ENCODE measurements at regions not wholly inside any gene's neighbourhood (a gene's known extent, or its start where the extent isn't known, plus 50 kb on each side); places are given as distances from the start of the nearest gene placed in this dataset.

DNA sequence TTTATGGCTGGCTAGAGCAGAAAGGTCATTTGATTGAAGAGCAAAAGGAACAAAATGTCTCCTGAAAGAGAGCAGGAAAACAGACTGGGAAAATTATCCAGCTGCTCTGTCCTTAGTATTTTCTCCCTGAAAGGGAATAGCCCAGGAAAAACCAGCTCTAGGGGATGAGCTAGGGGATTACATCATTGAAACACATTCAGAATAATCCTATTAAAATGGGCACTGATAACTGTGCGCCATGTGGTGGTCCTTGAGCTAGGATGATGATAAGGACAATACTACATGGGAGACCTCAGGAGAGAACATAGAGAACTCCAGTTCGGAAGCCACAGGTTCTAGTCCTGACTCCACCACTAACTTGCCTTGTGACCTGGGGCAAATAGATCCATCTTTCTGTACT lies 873.8 kb downstream of the TYW1 start:
- no peak overlapping the region for H3K4me3 ChIP-seq (ENCODE audit: low read depth, low read length)
- TF ChIP-seq, protein P1, sequence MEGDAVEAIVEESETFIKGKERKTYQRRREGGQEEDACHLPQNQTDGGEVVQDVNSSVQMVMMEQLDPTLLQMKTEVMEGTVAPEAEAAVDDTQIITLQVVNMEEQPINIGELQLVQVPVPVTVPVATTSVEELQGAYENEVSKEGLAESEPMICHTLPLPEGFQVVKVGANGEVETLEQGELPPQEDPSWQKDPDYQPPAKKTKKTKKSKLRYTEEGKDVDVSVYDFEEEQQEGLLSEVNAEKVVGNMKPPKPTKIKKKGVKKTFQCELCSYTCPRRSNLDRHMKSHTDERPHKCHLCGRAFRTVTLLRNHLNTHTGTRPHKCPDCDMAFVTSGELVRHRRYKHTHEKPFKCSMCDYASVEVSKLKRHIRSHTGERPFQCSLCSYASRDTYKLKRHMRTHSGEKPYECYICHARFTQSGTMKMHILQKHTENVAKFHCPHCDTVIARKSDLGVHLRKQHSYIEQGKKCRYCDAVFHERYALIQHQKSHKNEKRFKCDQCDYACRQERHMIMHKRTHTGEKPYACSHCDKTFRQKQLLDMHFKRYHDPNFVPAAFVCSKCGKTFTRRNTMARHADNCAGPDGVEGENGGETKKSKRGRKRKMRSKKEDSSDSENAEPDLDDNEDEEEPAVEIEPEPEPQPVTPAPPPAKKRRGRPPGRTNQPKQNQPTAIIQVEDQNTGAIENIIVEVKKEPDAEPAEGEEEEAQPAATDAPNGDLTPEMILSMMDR (IDR thresholded peaks at IDR 0.05; ENCODE audit: control insufficient read depth, extremely low read depth, insufficient read depth) = no peak
- DNase-seq (ENCODE audit: low read depth) = no peak

DNA sequence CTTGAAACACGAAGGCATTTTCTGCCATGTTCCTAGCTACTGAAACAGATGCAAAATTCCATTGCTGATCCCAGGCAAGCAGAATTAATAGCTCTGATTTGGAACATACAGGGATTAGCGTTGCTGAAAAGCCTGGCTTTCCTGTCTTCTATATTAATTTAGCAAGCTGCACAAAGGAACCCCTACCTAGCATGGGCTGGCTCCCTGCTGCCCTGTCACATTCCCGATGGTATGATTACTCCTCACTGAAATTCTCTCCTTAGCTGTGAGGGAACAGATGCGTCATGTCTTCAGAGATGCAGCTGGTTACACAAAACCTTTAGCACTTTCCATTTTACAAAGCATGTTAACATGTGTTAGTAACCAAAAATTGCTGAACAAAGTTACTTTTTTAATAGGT lies 878.9 kb downstream of the TYW1 start:
- TF ChIP-seq, protein P1 (IDR thresholded peaks at IDR 0.05; ENCODE audit: control insufficient read depth, extremely low read depth, insufficient read depth) = no peak
- no peak overlapping the region for H3K4me3 ChIP-seq (ENCODE audit: low read depth, low read length)
- no peak for DNase-seq (ENCODE audit: low read depth)

GRCh38 chr7:67878808-67879207 lies 882.2 kb downstream of the TYW1 start:
- TF ChIP-seq, protein P1 (IDR thresholded peaks at IDR 0.05; ENCODE audit: control insufficient read depth, extremely low read depth, insufficient read depth) = no peak
- H3K4me3 ChIP-seq (ENCODE audit: low read depth, low read length) = no peak overlapping the region
- no peak for DNase-seq (ENCODE audit: low read depth)

DNA sequence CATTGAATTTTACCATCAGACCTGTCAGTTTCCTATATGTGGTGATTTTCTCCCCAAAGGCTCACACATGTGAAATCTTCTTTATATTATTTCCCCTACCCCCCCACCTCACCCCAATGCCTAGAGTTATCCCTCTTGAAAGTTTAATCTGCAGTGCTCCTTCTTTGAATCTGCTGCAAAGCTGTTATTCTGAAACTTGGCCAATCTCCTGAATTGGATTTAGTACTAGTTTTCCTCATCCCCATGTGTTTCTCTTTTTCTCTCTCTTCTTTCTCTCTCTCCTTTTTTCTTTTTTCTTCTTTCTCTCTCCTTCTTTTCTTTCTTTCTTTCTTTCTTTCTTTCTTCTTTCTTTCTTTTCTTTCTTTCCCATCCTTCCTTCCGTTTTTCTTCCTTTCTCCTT lies 886.2 kb downstream of the TYW1 start:
- H3K4me3 ChIP-seq (ENCODE audit: low read depth, low read length) = no peak overlapping the region
- TF ChIP-seq, protein P1 (IDR thresholded peaks at IDR 0.05; ENCODE audit: control insufficient read depth, extremely low read depth, insufficient read depth) = no peak
- DNase-seq (ENCODE audit: low read depth) = no peak

DNA sequence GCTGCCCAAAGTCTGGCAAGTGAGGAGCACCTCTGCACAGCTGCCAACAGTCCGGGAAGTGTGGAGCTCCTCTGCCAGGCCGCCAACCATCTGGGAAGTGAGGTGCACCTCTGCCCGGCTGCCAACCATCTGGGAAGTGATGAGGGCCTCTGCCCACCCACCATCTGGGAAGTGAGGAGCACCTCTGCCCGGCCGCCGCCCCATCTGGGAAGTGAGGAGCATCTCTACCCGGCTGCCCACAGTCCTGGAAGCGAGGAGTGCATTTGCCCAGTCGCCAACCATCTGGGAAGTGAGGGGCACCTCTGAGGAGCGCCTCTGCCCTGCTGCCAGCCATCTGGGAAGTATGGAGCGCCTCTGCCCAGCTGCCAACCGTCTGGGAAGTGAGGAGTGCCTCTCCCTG lies 893.7 kb downstream of the TYW1 start:
- DNase-seq (ENCODE audit: low read depth) = no peak
- TF ChIP-seq, protein P1 (IDR thresholded peaks at IDR 0.05; ENCODE audit: control insufficient read depth, extremely low read depth, insufficient read depth) = no peak
- no peak overlapping the region for H3K4me3 ChIP-seq (ENCODE audit: low read depth, low read length)

GRCh38 chr7:67894746-67895145 lies 898.1 kb downstream of the TYW1 start:
- no peak for DNase-seq (ENCODE audit: low read depth)
- no peak overlapping the region for H3K4me3 ChIP-seq (ENCODE audit: low read depth, low read length)
- TF ChIP-seq, protein P1 (IDR thresholded peaks at IDR 0.05; ENCODE audit: control insufficient read depth, extremely low read depth, insufficient read depth) = no peak

DNA sequence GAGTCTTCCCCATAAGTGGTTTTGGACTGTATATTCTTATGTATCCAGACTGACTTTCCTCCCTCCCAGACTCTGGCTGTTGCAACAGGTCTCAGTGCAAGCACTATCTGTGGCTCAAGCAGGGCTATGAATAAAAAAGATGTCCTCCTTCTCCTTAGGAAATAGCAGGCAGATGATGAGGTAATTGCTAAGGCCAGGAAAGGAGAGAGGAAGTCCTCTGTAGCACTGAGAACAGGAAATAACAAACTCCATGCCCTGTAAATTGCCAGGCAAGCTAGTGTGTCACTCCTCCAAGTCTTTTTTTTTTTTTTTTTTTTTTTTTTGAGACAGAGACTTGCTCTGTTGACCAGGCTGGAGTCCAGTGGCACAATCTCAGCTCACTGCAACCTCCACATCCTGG lies 900.1 kb downstream of the TYW1 start:
- DNase-seq (ENCODE audit: low read depth) = no peak
- TF ChIP-seq, protein P1 (IDR thresholded peaks at IDR 0.05; ENCODE audit: control insufficient read depth, extremely low read depth, insufficient read depth) = no peak
- H3K4me3 ChIP-seq (ENCODE audit: low read depth, low read length) = no peak overlapping the region

All from LNCaP clone FGC (cell line).